HPDE6-E6E7 (cell line): ENCODE measurements at regions not wholly inside any gene's neighbourhood (a gene's known extent, or its start where the extent isn't known, plus 50 kb on each side); places are given as distances from the start of the nearest gene placed in this dataset.

Experiments used
- DNase-seq: peaks from one replicate; pipeline ENCODE4 v3.0.0; 2011; ENCODE audit warnings: missing footprints; ENCODE audit errors: extremely low spot score

GRCh38 chr6:164035900-164036485, 621.5 kb downstream of the QKI start:
- DNase-seq, result no peak

GRCh38 chr6:164034602-164035140, 620.2 kb downstream of the QKI start:
- DNase-seq, result no peak

GRCh38 chr6:164025180-164025579, 610.7 kb downstream of the QKI start:
- no peak for DNase-seq

GRCh38 chr6:164023535-164023934, 609.0 kb downstream of the QKI start:
- no peak for DNase-seq

GRCh38 chr6:164022632-164023031, 608.1 kb downstream of the QKI start:
- DNase-seq, result no peak

- DNase-seq, result no peak
Observed at GRCh38 chr6:164021589-164022250, 607.2 kb downstream of the QKI start.

- DNase-seq, result no peak
Observed at GRCh38 chr6:164020142-164020541, 605.6 kb downstream of the QKI start.

GRCh38 chr6:164018133-164018532, 603.6 kb downstream of the QKI start:
- DNase-seq, result no peak

- no peak for DNase-seq
Observed at GRCh38 chr6:164016056-164016455, 601.5 kb downstream of the QKI start.

- no peak for DNase-seq
Observed at GRCh38 chr6:164015088-164015484, 600.6 kb downstream of the QKI start.

GRCh38 chr6:164014346-164015087, 600.0 kb downstream of the QKI start:
- no peak for DNase-seq

- no peak for DNase-seq
Observed at GRCh38 chr6:164013480-164014208, 599.1 kb downstream of the QKI start.

GRCh38 chr6:164011321-164011720, 596.8 kb downstream of the QKI start:
- DNase-seq, result no peak

GRCh38 chr6:164010441-164011103, 596.1 kb downstream of the QKI start:
- DNase-seq, result no peak

- no peak for DNase-seq
Observed at GRCh38 chr6:164008902-164009301, 594.4 kb downstream of the QKI start.

- DNase-seq, result no peak
Observed at GRCh38 chr6:164007881-164008280, 593.4 kb downstream of the QKI start.

GRCh38 chr6:164006459-164006858, 591.9 kb downstream of the QKI start:
- DNase-seq, result no peak

GRCh38 chr6:164005004-164005711, 590.6 kb downstream of the QKI start:
- DNase-seq, result no peak

GRCh38 chr6:164000276-164000675, 585.8 kb downstream of the QKI start:
- DNase-seq, result no peak

- DNase-seq, result no peak
Observed at GRCh38 chr6:163999475-164000125, 585.1 kb downstream of the QKI start.
